ENCODE measurements at regions not wholly inside any gene's neighbourhood (a gene's known extent, or its start where the extent isn't known, plus 50 kb on each side); places are given as distances from the start of the nearest gene placed in this dataset.

DNA sequence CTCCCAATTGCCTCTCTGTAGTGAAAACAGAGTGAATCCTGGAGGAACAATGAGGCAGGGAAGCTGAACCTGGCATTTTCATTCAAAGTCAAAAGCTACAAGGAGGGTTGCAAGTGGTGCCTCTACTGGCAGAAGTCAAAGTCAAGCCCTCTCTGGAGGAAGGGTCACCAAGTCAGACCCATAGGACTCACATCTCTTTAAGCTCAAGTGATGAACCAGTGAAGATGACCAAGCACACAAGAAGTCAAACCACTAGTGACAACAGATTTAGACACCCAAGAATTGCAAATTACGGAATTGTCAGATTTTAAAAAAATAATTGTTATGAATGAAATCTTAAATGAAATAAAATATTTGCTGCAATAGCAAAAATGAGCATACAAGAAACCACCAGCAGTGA lies 81.1 kb upstream of the ATP1B1 start:
- TF ChIP-seq, protein P1, sequence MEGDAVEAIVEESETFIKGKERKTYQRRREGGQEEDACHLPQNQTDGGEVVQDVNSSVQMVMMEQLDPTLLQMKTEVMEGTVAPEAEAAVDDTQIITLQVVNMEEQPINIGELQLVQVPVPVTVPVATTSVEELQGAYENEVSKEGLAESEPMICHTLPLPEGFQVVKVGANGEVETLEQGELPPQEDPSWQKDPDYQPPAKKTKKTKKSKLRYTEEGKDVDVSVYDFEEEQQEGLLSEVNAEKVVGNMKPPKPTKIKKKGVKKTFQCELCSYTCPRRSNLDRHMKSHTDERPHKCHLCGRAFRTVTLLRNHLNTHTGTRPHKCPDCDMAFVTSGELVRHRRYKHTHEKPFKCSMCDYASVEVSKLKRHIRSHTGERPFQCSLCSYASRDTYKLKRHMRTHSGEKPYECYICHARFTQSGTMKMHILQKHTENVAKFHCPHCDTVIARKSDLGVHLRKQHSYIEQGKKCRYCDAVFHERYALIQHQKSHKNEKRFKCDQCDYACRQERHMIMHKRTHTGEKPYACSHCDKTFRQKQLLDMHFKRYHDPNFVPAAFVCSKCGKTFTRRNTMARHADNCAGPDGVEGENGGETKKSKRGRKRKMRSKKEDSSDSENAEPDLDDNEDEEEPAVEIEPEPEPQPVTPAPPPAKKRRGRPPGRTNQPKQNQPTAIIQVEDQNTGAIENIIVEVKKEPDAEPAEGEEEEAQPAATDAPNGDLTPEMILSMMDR (IDR thresholded peaks at IDR 0.05) = no peak
- TF ChIP-seq POLR2A (IDR thresholded peaks at IDR 0.05) = no peak
- Histone ChIP-seq H3K36me3 (no peaks in the 10 kb centered on the region), H3K27ac (no peak overlapping the region), H3K9me3 (no peaks in the 10 kb centered on the region), H3K4me3 (no peak overlapping the region), H3K27me3 (no peaks in the 10 kb centered on the region), H3K4me1 (no peaks in the 10 kb centered on the region)
- DNase-seq (no peak), ATAC-seq (no peak)
- no CpG with 5 or more reads among the region's 1 CpG for WGBS (ENCODE audit: insufficient coverage, low coverage, low lambda C conversion rate, missing lambda C conversion rate)
- intact Hi-C loops (cut with DNase I) = no loop called here

DNA sequence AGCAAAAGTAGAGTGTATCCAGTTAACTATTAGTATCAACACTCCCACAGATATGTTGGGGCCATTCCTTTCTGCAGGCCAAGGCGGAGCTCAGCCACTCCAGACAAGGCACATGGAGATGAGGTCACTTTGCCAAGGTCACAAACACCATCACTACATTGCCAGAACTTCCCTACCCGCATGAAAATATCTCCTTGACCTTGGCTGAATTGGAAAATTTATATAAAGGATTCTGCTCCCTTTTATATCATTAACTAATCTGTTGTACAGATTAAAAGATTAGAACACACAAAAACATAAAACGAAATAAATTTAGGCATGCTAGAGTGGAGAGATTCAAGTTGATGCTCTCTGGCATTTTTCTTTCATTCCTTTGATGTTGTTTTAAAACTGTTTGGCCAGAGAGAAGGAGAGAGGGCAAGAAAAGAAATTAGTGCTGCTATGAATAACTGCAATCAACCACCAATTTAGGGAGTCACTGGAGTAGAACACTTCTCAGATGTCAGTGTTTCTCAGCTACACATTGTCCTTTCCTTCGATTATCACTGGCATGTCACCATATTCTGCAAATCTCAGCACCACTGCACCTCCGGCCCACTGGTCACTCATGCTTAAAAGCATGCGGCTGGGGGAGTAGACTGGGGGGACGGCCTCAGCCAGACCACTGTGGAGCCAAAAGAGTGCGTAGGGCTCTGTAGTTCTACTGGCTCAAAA lies 78.7 kb upstream of the ATP1B1 start:
- 59% methylated on average over 5 of the region's 8 CpGs for WGBS (ENCODE audit: insufficient coverage, low coverage, low lambda C conversion rate, missing lambda C conversion rate)
- Histone ChIP-seq H3K27me3 (no peaks in the 10 kb centered on the region), H3K27ac (no peak overlapping the region), H3K36me3 (no peaks in the 10 kb centered on the region), H3K9me3 (no peaks in the 10 kb centered on the region), H3K4me1 (no peaks in the 10 kb centered on the region), H3K4me3 (no peak overlapping the region)
- ATAC-seq (no peak), DNase-seq (no peak)
- intact Hi-C loops (cut with DNase I) = no loop called here
- TF ChIP-seq POLR2A (IDR thresholded peaks at IDR 0.05) = no peak
- TF ChIP-seq, protein P1 (IDR thresholded peaks at IDR 0.05) = no peak

DNA sequence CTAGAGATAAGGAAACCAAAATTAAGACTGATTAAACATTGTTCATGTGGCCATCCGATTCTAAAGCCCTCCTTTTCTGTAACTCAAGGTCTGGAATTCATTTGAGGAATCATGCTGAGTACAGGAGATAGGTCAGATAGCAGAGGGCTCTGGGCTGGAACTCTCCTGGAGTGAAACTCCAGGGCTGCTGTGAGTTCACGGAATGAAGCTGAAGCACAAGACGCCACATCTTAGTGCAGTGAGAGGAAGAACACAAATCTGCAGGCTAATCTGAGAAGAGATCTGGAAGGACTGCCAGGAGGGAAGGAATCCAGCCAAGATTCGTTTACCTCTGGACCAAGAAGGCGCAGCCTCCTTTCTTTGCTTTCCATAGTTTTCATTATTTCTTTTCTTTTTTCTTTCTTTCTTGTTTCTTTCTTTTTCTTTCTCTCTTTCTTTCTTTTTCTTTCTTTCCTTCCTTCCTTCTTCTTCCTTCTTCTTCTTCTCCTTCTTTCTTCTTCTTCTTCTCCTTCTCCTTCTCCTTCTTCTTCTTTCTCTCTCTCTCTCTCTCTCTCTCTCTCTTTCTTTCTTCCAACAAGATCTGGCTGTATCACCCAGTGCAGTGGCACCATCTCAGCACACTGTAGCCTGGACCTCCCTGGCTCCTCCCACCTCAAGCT lies 74.8 kb upstream of the ATP1B1 start:
- WGBS (ENCODE audit: insufficient coverage, low coverage, low lambda C conversion rate, missing lambda C conversion rate) = 57% methylated on average over 3 of the region's 5 CpGs
- H3K9me3 ChIP-seq = no peaks in the 10 kb centered on the region
- TF ChIP-seq, protein P1 (IDR thresholded peaks at IDR 0.05) = no peak
- no peak for TF ChIP-seq POLR2A (IDR thresholded peaks at IDR 0.05)
- H3K27ac ChIP-seq = no peak overlapping the region
- ATAC-seq (no peak), DNase-seq (no peak)
- H3K4me3 ChIP-seq = no peak overlapping the region
- no peaks in the 10 kb centered on the region for H3K36me3 ChIP-seq
- no peaks in the 10 kb centered on the region for H3K4me1 ChIP-seq
- intact Hi-C loops (cut with DNase I) = no loop called here
- no peaks in the 10 kb centered on the region for H3K27me3 ChIP-seq

DNA sequence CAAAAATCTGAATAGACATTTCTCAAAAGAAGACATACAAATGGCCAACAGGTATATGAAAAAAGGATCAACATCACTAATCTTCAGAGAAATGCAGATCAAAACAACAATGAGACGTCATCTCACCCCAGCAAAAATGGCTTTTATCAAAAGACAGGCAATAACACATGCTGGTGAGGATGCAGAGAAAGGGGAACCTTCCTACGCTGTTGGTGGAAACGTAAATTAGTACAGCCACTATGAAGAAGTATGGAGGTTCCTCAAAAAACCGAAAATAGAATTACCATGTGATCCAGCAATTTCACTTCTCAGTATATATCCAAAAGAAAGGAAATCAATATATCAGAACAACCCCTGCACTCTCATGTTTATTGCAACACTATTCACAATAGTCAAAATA lies 65.1 kb upstream of the ATP1B1 start:
- H3K27me3 ChIP-seq = no peaks in the 10 kb centered on the region
- no peaks in the 10 kb centered on the region for H3K4me1 ChIP-seq
- intact Hi-C loops (cut with DNase I) = no loop called here
- H3K4me3 ChIP-seq = no peak overlapping the region
- peak in 2 of 4 donors; percentile 29 to 45 for ATAC-seq
- H3K27ac ChIP-seq = no peak overlapping the region
- 60% methylated on average over 4 of the region's 4 CpGs for whole genome bisulfite sequencing (ENCODE audit: insufficient coverage, low coverage, low lambda C conversion rate, missing lambda C conversion rate)
- no peaks in the 10 kb centered on the region for H3K9me3 ChIP-seq
- H3K36me3 ChIP-seq = no peaks in the 10 kb centered on the region
- no peak for TF ChIP-seq POLR2A (IDR thresholded peaks at IDR 0.05)
- TF ChIP-seq, protein P1 (IDR thresholded peaks at IDR 0.05) = no peak
- DNase-seq = no peak

All from right lobe of liver (tissue), 6 donors.